Endothelial cell of umbilical vein (primary cell): ENCODE measurements at regions not wholly inside any gene's neighbourhood (a gene's known extent, or its start where the extent isn't known, plus 50 kb on each side); places are given as distances from the start of the nearest gene placed in this dataset.

Experiments
- BruUV-seq: library from RNA; stranded (reverse); fragments of 400-500 nt; replicated peaks from 2 replicates; lab custom pipeline; 2021; lab: Mats Ljungman, UMichigan
- CTCF ChIA-PET: fragments of 300-600, 350-600 bp; sonication (Branson Sonifier 250); formaldehyde crosslinking; loops from one replicate; lab custom pipeline; 2021; ENCODE audit warnings: antibody characterized with exemption, inconsistent platforms; lab: Charles Lee
- POLR2A ChIA-PET: fragments of 300-600, 350-600 bp; sonication (Branson Sonifier 250); formaldehyde crosslinking; loops from one replicate; lab custom pipeline; 2021; ENCODE audit warnings: antibody characterized with exemption, inconsistent platforms; lab: Charles Lee
- DNase-seq: peaks from one replicate; pipeline ENCODE4 v3.0.0-alpha.2; 2011; ENCODE audit warnings: low read depth, low spot score
- FAIRE-seq: peaks from 2 replicates; lab custom pipeline; 2011; peaks lifted over from hg19 to GRCh38; lab: Jason Lieb, UNC
- H2AFZ ChIP-seq: 2 replicates; pipeline ENCODE4 v1.6.0; 2012; ENCODE audit warnings: low read depth, low read length, control low read depth, inconsistent platforms
- H3K27ac ChIP-seq: 2 replicates; pipeline ENCODE4 v1.5.1; 2011; ENCODE audit warnings: low read depth, mild to moderate bottlenecking, control low read depth, low read length, moderate library complexity; ENCODE audit not compliant: insufficient read depth
- H3K27me3 ChIP-seq, 2 experiments: 2 replicates each; pipeline versions ENCODE4 v1.6.0 to v1.6.1; 2011; ENCODE audit warnings: low read length in 2 of 2, mixed read lengths in 1 of 2; ENCODE audit not compliant: control insufficient read depth in 2 of 2, insufficient read depth in 2 of 2
- H3K36me3 ChIP-seq, 2 experiments: 2 replicates in 1 of 2; 3 replicates in 1 of 2; pipeline ENCODE4 v1.5.1; 2011; ENCODE audit warnings: low read length in 2 of 2, mild to moderate bottlenecking in 1 of 2, moderate library complexity in 1 of 2; ENCODE audit not compliant: control insufficient read depth in 2 of 2, insufficient read depth in 2 of 2; ENCODE audit errors: extremely low read depth in 1 of 2
- H3K4me1 ChIP-seq: 3 replicates; pipeline ENCODE4 v1.5.1; 2011; ENCODE audit warnings: mild to moderate bottlenecking, low read length; ENCODE audit not compliant: control insufficient read depth, insufficient read depth; ENCODE audit errors: extremely low read depth
- H3K4me2 ChIP-seq: 2 replicates; pipeline ENCODE4 v1.6.1; 2011; ENCODE audit warnings: low read length, control low read depth, mixed read lengths; ENCODE audit not compliant: insufficient read depth
- H3K4me3 ChIP-seq, 3 experiments: fragments of 200-600 bp in 1 of 3; sonication (generic), shearing (Covaris generic) in 1 of 3; replicated peaks in 1 of 3; 2 replicates each; pipeline ENCODE4 v1.5.1; 2011 to 2016; ENCODE audit warnings: control low read depth in 3 of 3, low read length in 3 of 3, mild to moderate bottlenecking in 2 of 3, inconsistent platforms in 1 of 3, low read depth in 1 of 3, moderate library complexity in 1 of 3; ENCODE audit not compliant: insufficient read depth in 1 of 3
- H3K79me2 ChIP-seq: 2 replicates; pipeline ENCODE4 v1.6.0; 2012; ENCODE audit warnings: low read length, inconsistent platforms; ENCODE audit not compliant: control insufficient read depth, insufficient read depth
- H3K9ac ChIP-seq: replicated peaks from 2 replicates; pipeline ENCODE3; 2011; ENCODE audit warnings: low read length, control low read depth; ENCODE audit not compliant: insufficient read depth; ENCODE audit errors: extremely low read depth
- H3K9me1 ChIP-seq: replicated peaks from 3 replicates; pipeline ENCODE4 v1.6.0; 2011; ENCODE audit warnings: mild to moderate bottlenecking, low read length; ENCODE audit not compliant: control insufficient read depth, insufficient read depth; ENCODE audit errors: extremely low read depth
- H3K9me3 ChIP-seq: replicated peaks from 2 replicates; pipeline ENCODE4 v1.5.1; 2012; ENCODE audit warnings: low read length, inconsistent platforms; ENCODE audit not compliant: control insufficient read depth, insufficient read depth
- H4K20me1 ChIP-seq: replicated peaks from 2 replicates; pipeline ENCODE3; 2011; ENCODE audit warnings: mild to moderate bottlenecking, low read length; ENCODE audit not compliant: control insufficient read depth, insufficient read depth; ENCODE audit errors: extremely low read depth
- EZH2 ChIP-seq: IDR thresholded peaks from 2 replicates; pipeline ENCODE4 v1.6.1; 2012; ENCODE audit warnings: borderline replicate concordance, low read depth, mild to moderate bottlenecking, moderate library complexity, low read length, inconsistent platforms; ENCODE audit not compliant: severe bottlenecking
- JUN ChIP-seq: IDR thresholded peaks from 2 replicates; pipeline ENCODE4 v1.6.1; 2011; ENCODE audit warnings: borderline replicate concordance, low read depth; ENCODE audit not compliant: insufficient read length, insufficient read depth
- MYC ChIP-seq: IDR thresholded peaks from one replicate; pipeline ENCODE4 v1.6.1; 2011; ENCODE audit warnings: mild to moderate bottlenecking, low read depth, low read length
- POLR2A ChIP-seq: IDR thresholded peaks from 2 replicates; pipeline ENCODE4 v1.6.1; 2012; ENCODE audit warnings: low read depth, mild to moderate bottlenecking, control low read depth, low read length
- POLR2AphosphoS5 ChIP-seq: IDR thresholded peaks from 2 replicates; pipeline ENCODE4 v1.6.1; 2012; ENCODE audit warnings: low read depth, mild to moderate bottlenecking, control low read depth, low read length, moderate library complexity; ENCODE audit not compliant: insufficient read depth
- dilution Hi-C: fragments of 300-500 bp; cut with MboI; formaldehyde crosslinking; loops from one replicate; pipeline ENCODE4 v1.15.0; 2019; ENCODE audit warnings: low sequenced_read_pairs; ENCODE audit not compliant: extremely low pct_ligation_motif_present
- intact Hi-C: fragments of 100-400 bp; cut with micrococcal nuclease; formaldehyde crosslinking; loops from one replicate; pipeline ENCODE4 v1.10.0; 2022
- TF ChIP-seq, protein P1 (sequence below): IDR thresholded peaks from 2 replicates; pipeline ENCODE4 v1.6.1; 2011; ENCODE audit not compliant: insufficient read depth, insufficient read length

DNA sequence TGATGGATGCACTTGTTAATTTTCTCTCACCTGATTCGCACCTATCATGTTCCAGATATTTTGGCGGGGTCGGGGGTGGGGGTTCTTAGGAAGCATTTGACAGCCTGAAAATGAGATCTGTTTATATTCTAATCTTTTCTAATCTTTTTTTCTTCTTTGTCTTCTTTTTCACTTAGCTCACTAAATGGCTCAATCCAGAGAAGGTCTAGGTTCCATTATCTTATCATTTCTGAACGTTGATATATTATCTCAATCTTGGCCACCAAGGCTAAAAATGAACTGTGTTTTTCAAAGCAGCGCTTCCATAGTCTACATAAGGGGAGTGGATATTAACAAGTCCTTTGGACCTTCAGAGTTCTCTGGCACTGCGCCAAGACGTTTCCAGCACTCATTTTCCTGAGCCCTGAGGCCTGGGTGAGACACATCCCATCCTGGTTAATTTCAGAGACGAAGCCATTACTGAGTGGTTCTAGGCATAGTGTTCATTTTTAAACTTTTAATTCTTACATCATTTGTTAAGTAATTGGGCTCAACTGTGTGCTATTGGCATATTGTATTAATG lies 229.0 kb downstream of the SOX11 start:
- Histone ChIP-seq H3K4me3 (no peak overlapping the region), H3K4me2 (no peak overlapping the region), H3K27me3 (no peaks in the 10 kb centered on the region), H3K36me3 (no peaks in the 10 kb centered on the region), H3K9me1 (no peaks in the 10 kb centered on the region), H3K27ac (no peak overlapping the region), H3K9ac (no peak overlapping the region), H3K4me1 (no peaks in the 10 kb centered on the region), H3K9me3 (peaks cover 6% of the 10 kb centered on the region), H3K79me2 (no peaks in the 10 kb centered on the region), H2AFZ (no peak overlapping the region), H4K20me1 (no peaks in the 10 kb centered on the region)
- no peak for TF ChIP-seq JUN
- TF ChIP-seq POLR2AphosphoS5, result no peak
- TF ChIP-seq POLR2A, result no peak
- TF ChIP-seq, protein P1, sequence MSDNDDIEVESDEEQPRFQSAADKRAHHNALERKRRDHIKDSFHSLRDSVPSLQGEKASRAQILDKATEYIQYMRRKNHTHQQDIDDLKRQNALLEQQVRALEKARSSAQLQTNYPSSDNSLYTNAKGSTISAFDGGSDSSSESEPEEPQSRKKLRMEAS, result no peak
- no peak for TF ChIP-seq EZH2
- CTCF ChIA-PET, result no interaction called here
- no peak for DNase-seq
- intact Hi-C loops (no loop called here), dilution Hi-C loops (no loop called here)
- no TSS peak for BruUV-seq
- FAIRE-seq, result no peak
- POLR2A ChIA-PET, result no interaction called here

DNA sequence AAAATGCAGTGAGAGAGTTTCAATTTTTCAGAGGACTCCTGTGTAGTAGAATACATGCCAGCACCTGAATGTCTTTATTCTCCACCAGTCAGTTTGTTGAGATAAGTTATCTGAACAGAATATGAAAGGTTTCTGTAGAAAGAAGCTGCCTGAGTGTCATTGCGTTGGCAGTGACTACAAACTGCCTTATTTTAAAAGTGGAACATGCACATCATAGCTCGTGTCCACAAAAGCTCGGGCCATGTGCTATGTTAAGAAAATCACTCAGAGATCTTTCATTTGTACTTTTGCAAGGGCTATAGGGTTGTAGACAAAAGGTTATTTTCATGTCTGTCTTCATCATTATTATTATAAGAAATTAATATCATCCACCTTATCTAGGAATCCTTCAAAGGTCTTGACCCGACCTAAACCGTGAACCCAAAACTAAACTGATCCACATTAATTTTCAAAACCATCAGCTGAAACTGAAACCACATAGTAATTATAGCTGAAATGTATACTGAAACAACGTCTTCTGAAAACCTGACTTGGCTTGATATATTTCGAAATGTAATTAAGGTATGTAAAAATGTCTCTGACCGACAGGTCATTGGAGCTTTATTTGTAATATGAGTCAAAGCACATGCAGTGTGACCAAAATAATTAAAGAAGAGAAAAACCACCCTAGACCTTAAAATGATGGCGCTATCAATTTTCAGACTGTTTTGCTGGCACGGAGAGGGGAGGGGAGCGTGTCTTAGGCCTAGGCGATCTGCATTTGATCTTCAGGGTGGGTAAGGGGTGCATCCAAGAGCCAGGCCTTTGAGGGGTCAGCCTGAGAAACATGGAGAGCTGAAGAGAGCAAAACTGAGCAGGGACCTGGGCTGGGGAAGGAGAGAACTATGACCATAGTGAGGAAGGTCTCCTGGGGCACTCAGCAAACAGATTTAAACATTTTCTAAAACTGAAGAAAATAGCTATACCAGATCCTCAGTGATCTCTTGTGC lies 232.1 kb downstream of the SOX11 start:
- Histone ChIP-seq H2AFZ (no peak overlapping the region), H3K27ac (no peak overlapping the region), H3K9me3 (peaks cover 8% of the 10 kb centered on the region), H3K4me1 (no peaks in the 10 kb centered on the region), H3K4me3 (no peak overlapping the region), H3K27me3 (no peaks in the 10 kb centered on the region), H4K20me1 (no peaks in the 10 kb centered on the region), H3K36me3 (no peaks in the 10 kb centered on the region), H3K79me2 (no peaks in the 10 kb centered on the region), H3K4me2 (no peak overlapping the region), H3K9me1 (no peaks in the 10 kb centered on the region), H3K9ac (no peak overlapping the region)
- dilution Hi-C loops, result no loop called here
- POLR2A ChIA-PET, result no interaction called here
- TF ChIP-seq POLR2AphosphoS5 (no peak), MYC (no peak), JUN (no peak)
- no TSS peak for BruUV-seq
- no peak for FAIRE-seq
- no peak for DNase-seq
- intact Hi-C loops, result no loop called here
- CTCF ChIA-PET, result no interaction called here
